Bronchial epithelial cell (primary cell): ENCODE measurements at regions not wholly inside any gene's neighbourhood (a gene's known extent, or its start where the extent isn't known, plus 50 kb on each side); places are given as distances from the start of the nearest gene placed in this dataset.
"Not testable (repeated sequence)": the region's sequence is repeated elsewhere in the genome, so short reads cannot be mapped to it uniquely, and the experiment has no call there.

Source experiments
- DNase-seq: peaks from one replicate; pipeline ENCODE4 v3.0.0-alpha.2; 2010; ENCODE audit warnings: low read depth
- FAIRE-seq: peaks from 2 replicates; lab custom pipeline; 2011; peaks lifted over from hg19 to GRCh38; lab: Jason Lieb, UNC
- H3K27me3 ChIP-seq: 2 replicates; pipeline ENCODE4 v1.5.1; 2011; ENCODE audit warnings: low read length; ENCODE audit not compliant: control insufficient read depth, insufficient read depth
- H3K36me3 ChIP-seq: 2 replicates; pipeline ENCODE4 v1.5.1; 2011; ENCODE audit warnings: low read length; ENCODE audit not compliant: control insufficient read depth, insufficient read depth
- H3K4me3 ChIP-seq: 2 replicates; pipeline ENCODE4 v1.5.1; 2011; ENCODE audit warnings: mild to moderate bottlenecking, low read depth, low read length, control low read depth
- CTCF ChIP-seq: IDR thresholded peaks from 2 replicates; pipeline ENCODE4 v1.5.1; 2011; ENCODE audit warnings: mild to moderate bottlenecking, moderate library complexity, low read length, control low read depth, inconsistent platforms; ENCODE audit not compliant: insufficient read depth, severe bottlenecking

GRCh38 chr4:164350061-164350460 is 403.9 kb upstream of the SMIM31 start:
- no peaks in the 10 kb centered on the region for H3K27me3 ChIP-seq
- no peak for TF ChIP-seq CTCF
- no peak overlapping the region for H3K4me3 ChIP-seq
- peak; percentile 88 for DNase-seq
- no peak for FAIRE-seq
- no peaks in the 10 kb centered on the region for H3K36me3 ChIP-seq

- not testable (repeated sequence) for H3K36me3 ChIP-seq, DNase-seq, FAIRE-seq, H3K27me3 ChIP-seq, H3K4me3 ChIP-seq
These were observed 403.2 kb upstream of the SMIM31 start for GRCh38 chr4:164350716-164351115.

GRCh38 chr4:164357957-164358356 is 396.0 kb upstream of the SMIM31 start:
- FAIRE-seq (no peak), DNase-seq (peak; percentile 95)
- TF ChIP-seq CTCF, result no peak
- H3K4me3 ChIP-seq, result no peak overlapping the region
- H3K27me3 ChIP-seq, result no peaks in the 10 kb centered on the region
- no peaks in the 10 kb centered on the region for H3K36me3 ChIP-seq

GRCh38 chr4:164358400-164358799 is 395.5 kb upstream of the SMIM31 start:
- no peak for TF ChIP-seq CTCF
- H3K4me3 ChIP-seq, result no peak overlapping the region
- no peaks in the 10 kb centered on the region for H3K36me3 ChIP-seq
- no peaks in the 10 kb centered on the region for H3K27me3 ChIP-seq
- no peak for FAIRE-seq
- no peak for DNase-seq

GRCh38 chr4:164359881-164360280 is 394.1 kb upstream of the SMIM31 start:
- TF ChIP-seq CTCF, result no peak
- H3K27me3 ChIP-seq, result no peaks in the 10 kb centered on the region
- H3K36me3 ChIP-seq, result no peaks in the 10 kb centered on the region
- FAIRE-seq (no peak), DNase-seq (no peak)
- H3K4me3 ChIP-seq, result no peak overlapping the region

GRCh38 chr4:164368894-164369293 is 385.0 kb upstream of the SMIM31 start:
- no peaks in the 10 kb centered on the region for H3K36me3 ChIP-seq
- FAIRE-seq, result no peak
- no peak overlapping the region for H3K4me3 ChIP-seq
- TF ChIP-seq CTCF, result no peak
- no peaks in the 10 kb centered on the region for H3K27me3 ChIP-seq
- no peak for DNase-seq
